Fibroblast of villous mesenchyme (primary cell): ENCODE measurements at regions not wholly inside any gene's neighbourhood (a gene's known extent, or its start where the extent isn't known, plus 50 kb on each side); places are given as distances from the start of the nearest gene placed in this dataset.

Experiments used
- DNase-seq: peaks from one replicate; pipeline ENCODE4 v3.0.0-alpha.2; 2010; ENCODE audit warnings: low read depth
- H3K4me3 ChIP-seq: 2 replicates; pipeline ENCODE4 v1.5.1; 2011; ENCODE audit warnings: low read depth, mild to moderate bottlenecking, low read length
- CTCF ChIP-seq: IDR thresholded peaks from 2 replicates; pipeline ENCODE4 v1.5.1; 2012; ENCODE audit warnings: low read depth, mild to moderate bottlenecking, low read length; ENCODE audit not compliant: insufficient read depth

GRCh38 chr6:19009769-19010168, 622.6 kb downstream of the RNF144B start:
- H3K4me3 ChIP-seq: no peak overlapping the region
- no peak for TF ChIP-seq CTCF
- no peak for DNase-seq

GRCh38 chr6:19013026-19013705, 626.0 kb downstream of the RNF144B start:
- H3K4me3 ChIP-seq: no peak overlapping the region
- no peak for TF ChIP-seq CTCF
- DNase-seq: no peak

GRCh38 chr6:19024737-19025136, 637.6 kb downstream of the RNF144B start:
- H3K4me3 ChIP-seq: no peak overlapping the region
- peak; percentile 53 for TF ChIP-seq CTCF
- DNase-seq: peak; percentile 11

- no peak for TF ChIP-seq CTCF
- DNase-seq: no peak
- no peak overlapping the region for H3K4me3 ChIP-seq
Observed at GRCh38 chr6:19028201-19028600, 641.1 kb downstream of the RNF144B start.

- no peak for DNase-seq
- no peak for TF ChIP-seq CTCF
- H3K4me3 ChIP-seq: no peak overlapping the region
Observed at GRCh38 chr6:19032591-19033295, 645.6 kb downstream of the RNF144B start.

GRCh38 chr6:19033683-19034082, 646.5 kb downstream of the RNF144B start:
- TF ChIP-seq CTCF: no peak
- no peak overlapping the region for H3K4me3 ChIP-seq
- no peak for DNase-seq

- no peak for TF ChIP-seq CTCF
- no peak for DNase-seq
- no peak overlapping the region for H3K4me3 ChIP-seq
Observed at GRCh38 chr6:19034986-19035385, 647.8 kb downstream of the RNF144B start.
